Epithelial cell of proximal tubule (primary cell): ENCODE measurements at regions not wholly inside any gene's neighbourhood (a gene's known extent, or its start where the extent isn't known, plus 50 kb on each side); places are given as distances from the start of the nearest gene placed in this dataset.

Experiments used
- DNase-seq: peaks from one replicate; pipeline ENCODE4 v3.0.0-alpha.2; 2011; ENCODE audit warnings: low read depth
- H3K4me3 ChIP-seq: 2 replicates; pipeline ENCODE4 v1.5.1; 2011; ENCODE audit warnings: low read depth, mild to moderate bottlenecking, low read length
- CTCF ChIP-seq: conservative IDR thresholded peaks from 2 replicates; pipeline ENCODE4 v1.5.1; 2012; ENCODE audit warnings: low read depth, mild to moderate bottlenecking, low read length

DNA sequence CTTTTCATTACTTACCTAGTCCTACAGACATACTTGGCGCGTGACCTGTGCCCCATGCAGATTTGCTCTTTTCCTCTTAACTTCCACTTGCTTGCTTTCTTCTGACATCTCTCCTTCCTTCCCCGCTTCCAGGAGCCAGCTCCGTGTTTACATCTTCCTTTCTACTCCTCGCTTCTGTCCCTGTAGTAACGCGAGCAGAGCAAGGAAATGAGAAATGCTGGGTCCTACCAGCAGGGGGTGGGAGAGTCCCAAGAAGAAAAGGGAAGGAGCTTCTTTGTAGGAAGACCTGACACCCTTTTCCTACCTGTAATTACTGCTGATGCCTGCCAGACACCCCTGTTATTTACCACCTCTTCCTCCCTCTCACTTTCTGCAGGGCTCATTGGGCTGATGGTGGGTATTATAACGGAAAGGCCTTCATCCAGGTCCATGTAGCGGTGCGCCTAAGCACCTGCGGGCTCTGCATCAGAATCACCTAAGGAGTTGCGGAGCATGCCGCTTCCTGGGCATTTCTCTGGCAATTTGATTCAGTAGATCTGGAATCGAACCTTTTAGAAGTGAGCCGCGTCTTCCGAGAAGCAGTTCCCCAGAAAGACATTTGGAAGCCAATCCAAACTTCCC, 1260.8 kb upstream of the WWC1 start:
- DNase-seq, result no peak
- H3K4me3 ChIP-seq, result no peak overlapping the region
- peak; percentile 50 for TF ChIP-seq CTCF

DNA sequence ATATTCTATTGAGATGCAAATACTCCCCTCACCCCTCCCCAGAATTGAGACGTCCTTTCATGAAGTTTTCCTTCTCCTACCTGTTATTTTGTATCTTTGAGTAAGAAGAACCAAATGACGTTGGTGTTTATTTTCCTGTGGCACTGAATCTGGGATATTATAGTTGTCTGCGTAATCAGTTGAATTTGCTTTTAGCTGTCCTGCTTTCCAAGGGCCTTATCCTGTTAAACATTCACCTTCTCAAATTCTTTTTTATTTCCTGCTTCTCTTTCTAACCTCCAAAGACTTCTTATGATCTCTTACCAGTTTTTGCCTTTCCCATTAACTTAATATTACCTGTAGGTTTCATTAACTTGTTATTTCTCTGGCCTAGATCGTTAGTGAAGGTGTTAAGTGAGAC, 1254.9 kb upstream of the WWC1 start:
- no peak for TF ChIP-seq CTCF
- no peak for DNase-seq

GRCh38 chr5:167049043-167049663, 1242.3 kb upstream of the WWC1 start:
- peak; percentile 9 for DNase-seq
- H3K4me3 ChIP-seq, result no peak overlapping the region
- peak; percentile 74 for TF ChIP-seq CTCF

More for the DNA sequence above, 1254.9 kb upstream of the WWC1 start:
- H3K4me3 ChIP-seq, result no peak overlapping the region

GRCh38 chr5:167049771-167050567, 1241.5 kb upstream of the WWC1 start:
- DNase-seq, result no peak
- TF ChIP-seq CTCF, result no peak
- no peak overlapping the region for H3K4me3 ChIP-seq

DNA sequence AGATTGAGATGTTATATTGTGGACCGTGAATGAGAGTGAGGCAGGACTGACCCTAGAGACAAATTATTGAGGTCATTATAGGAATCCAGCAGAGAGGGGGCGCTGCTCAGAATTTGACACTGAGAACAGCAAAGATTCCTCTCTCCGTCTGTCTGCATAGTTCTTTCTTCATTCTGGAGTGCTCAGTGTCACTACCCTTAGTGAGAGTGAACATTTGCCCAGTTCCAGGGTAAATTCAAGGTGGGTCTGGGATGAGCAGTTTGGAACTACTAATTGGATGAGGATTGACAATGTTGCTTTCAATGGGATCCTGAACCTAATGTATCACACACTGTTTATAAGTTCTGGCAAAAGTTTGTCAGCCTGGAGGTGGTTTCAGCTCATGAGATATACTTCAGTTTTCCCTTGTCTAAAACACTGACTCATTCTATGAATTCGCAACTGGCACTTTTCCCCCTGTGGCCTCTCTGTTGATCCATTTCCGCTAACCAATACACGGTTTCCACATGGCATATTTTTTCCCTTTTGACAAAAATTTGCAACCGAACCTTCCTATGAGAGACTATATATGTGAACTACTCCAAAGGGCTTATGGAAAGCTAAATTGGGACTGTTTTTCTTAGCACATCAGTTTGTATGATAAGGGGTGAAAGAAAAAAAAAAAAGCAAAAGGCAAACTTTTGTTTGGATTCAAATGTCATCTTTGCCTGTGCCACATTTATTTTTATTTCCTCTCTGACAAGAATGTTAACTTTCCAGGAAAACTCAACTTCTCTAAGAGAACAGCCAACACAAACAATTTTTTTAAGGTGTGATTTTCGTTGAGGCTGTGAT, 1240.7 kb upstream of the WWC1 start:
- peak; percentile 38 for TF ChIP-seq CTCF
- no peak for DNase-seq
- H3K4me3 ChIP-seq, result no peak overlapping the region

GRCh38 chr5:167051402-167051768, 1240.1 kb upstream of the WWC1 start:
- H3K4me3 ChIP-seq, result no peak overlapping the region
- no peak for DNase-seq
- TF ChIP-seq CTCF, result no peak
